Hypothalamus (tissue), 51 donors: ENCODE measurements at regions not wholly inside any gene's neighbourhood (a gene's known extent, or its start where the extent isn't known, plus 50 kb on each side); places are given as distances from the start of the nearest gene placed in this dataset.
"Not testable (repeated sequence)": the region's sequence is repeated elsewhere in the genome, so short reads cannot be mapped to it uniquely, and the experiment has no call there.

Experiments used
- DNase-seq, 51 donors: peaks; one replicate each; lab custom pipeline; 2025; lab: John Stamatoyannopoulos, UW

GRCh38 chr6:166809721-166810120 lies 146.6 kb downstream of the RNASET2 start:
- DNase-seq, result no peak

- DNase-seq, result no peak
Measured at GRCh38 chr6:166806962-166807757, 149.2 kb downstream of the RNASET2 start.

- DNase-seq, result no peak
Measured at GRCh38 chr6:166806217-166806838, 150.0 kb downstream of the RNASET2 start.

GRCh38 chr6:166803471-166803870 lies 152.9 kb downstream of the RNASET2 start:
- DNase-seq, result no peak

GRCh38 chr6:166802401-166802800 lies 153.9 kb downstream of the RNASET2 start:
- DNase-seq, result no peak

GRCh38 chr6:166800137-166800536 lies 156.2 kb downstream of the RNASET2 start:
- peak in 8 of 51 donors; percentile 10 to 59 (median 26) for DNase-seq

GRCh38 chr6:166798652-166799051 lies 157.7 kb downstream of the RNASET2 start:
- peak in 3 of 51 donors; percentile 20 to 35 (median 30) for DNase-seq

- no peak for DNase-seq
Measured at GRCh38 chr6:166796610-166797009, 159.7 kb downstream of the RNASET2 start.

GRCh38 chr6:166795879-166796278 lies 160.5 kb downstream of the RNASET2 start:
- DNase-seq, result no peak

- DNase-seq, result not testable (repeated sequence)
Measured at GRCh38 chr6:166790808-166791207, 163.8 kb upstream of the RPS6KA2 start.

- not testable (repeated sequence) for DNase-seq
Measured at GRCh38 chr6:166788846-166789529, 161.9 kb upstream of the RPS6KA2 start.

- DNase-seq, result peak in 2 of 51 donors; percentile 18 to 45
Measured at GRCh38 chr6:166786704-166787293, 159.7 kb upstream of the RPS6KA2 start.

- no peak for DNase-seq
Measured at GRCh38 chr6:166785131-166785530, 158.1 kb upstream of the RPS6KA2 start.

GRCh38 chr6:166784691-166785090 lies 157.6 kb upstream of the RPS6KA2 start:
- no peak for DNase-seq

GRCh38 chr6:166782520-166782919 lies 155.5 kb upstream of the RPS6KA2 start:
- no peak for DNase-seq

GRCh38 chr6:166781331-166781730 lies 154.3 kb upstream of the RPS6KA2 start:
- DNase-seq, result no peak

GRCh38 chr6:166779963-166780683 lies 153.1 kb upstream of the RPS6KA2 start:
- no peak for DNase-seq

- no peak for DNase-seq
Measured at GRCh38 chr6:166779381-166779780, 152.3 kb upstream of the RPS6KA2 start.

- no peak for DNase-seq
Measured at GRCh38 chr6:166778776-166779175, 151.7 kb upstream of the RPS6KA2 start.

- DNase-seq, result no peak
Measured at GRCh38 chr6:166778046-166778445, 151.0 kb upstream of the RPS6KA2 start.
